Prostate gland (tissue), 2 donors: ENCODE measurements at regions not wholly inside any gene's neighbourhood (a gene's known extent, or its start where the extent isn't known, plus 50 kb on each side); places are given as distances from the start of the nearest gene placed in this dataset.

Source experiments
- POLR2A ChIP-seq: fragments of 450-650 bp; IDR thresholded peaks from one replicate; pipeline ENCODE4 v1.6.1; 2016; ENCODE audit warnings: antibody characterized with exemption, mild to moderate bottlenecking
- TF ChIP-seq, protein P1 (sequence below), 4 experiments: fragments of 200-600 bp in 2 of 4; fragments of 450-650 bp in 2 of 4; sonication (generic) in 2 of 4; IDR thresholded peaks; 1 replicate in 3 of 4; 2 replicates in 1 of 4; pipeline ENCODE4 v1.5.1; 2016 to 2019; ENCODE audit warnings: antibody characterized with exemption in 4 of 4, mild to moderate bottlenecking in 2 of 4, moderate library complexity in 2 of 4

DNA sequence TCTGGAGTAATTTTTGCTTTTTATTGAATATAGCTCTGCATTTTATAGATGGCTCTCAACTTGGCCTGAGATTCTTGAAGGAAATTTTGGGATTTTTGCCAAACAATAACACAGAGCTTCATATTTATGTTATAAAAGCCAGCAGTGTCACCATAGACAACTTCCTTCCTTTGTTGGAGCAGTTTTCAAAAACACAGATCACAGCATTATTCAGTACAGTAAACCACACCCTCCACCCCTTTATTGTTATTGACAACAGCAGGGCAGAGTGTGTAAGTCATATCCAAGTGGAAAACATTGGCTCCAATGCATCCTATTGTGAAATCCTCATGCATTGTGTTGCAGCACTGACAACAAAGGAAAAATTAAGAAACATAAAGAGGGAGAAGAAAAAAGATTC, 62.6 kb upstream of the PRSS23 start:
- no peak for TF ChIP-seq POLR2A
- TF ChIP-seq, protein P1, sequence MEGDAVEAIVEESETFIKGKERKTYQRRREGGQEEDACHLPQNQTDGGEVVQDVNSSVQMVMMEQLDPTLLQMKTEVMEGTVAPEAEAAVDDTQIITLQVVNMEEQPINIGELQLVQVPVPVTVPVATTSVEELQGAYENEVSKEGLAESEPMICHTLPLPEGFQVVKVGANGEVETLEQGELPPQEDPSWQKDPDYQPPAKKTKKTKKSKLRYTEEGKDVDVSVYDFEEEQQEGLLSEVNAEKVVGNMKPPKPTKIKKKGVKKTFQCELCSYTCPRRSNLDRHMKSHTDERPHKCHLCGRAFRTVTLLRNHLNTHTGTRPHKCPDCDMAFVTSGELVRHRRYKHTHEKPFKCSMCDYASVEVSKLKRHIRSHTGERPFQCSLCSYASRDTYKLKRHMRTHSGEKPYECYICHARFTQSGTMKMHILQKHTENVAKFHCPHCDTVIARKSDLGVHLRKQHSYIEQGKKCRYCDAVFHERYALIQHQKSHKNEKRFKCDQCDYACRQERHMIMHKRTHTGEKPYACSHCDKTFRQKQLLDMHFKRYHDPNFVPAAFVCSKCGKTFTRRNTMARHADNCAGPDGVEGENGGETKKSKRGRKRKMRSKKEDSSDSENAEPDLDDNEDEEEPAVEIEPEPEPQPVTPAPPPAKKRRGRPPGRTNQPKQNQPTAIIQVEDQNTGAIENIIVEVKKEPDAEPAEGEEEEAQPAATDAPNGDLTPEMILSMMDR (IDR thresholded peaks at IDR 0.05), result no peak
